Muscle layer of duodenum (tissue), 2 donors: ENCODE measurements at regions not wholly inside any gene's neighbourhood (a gene's known extent, or its start where the extent isn't known, plus 50 kb on each side); places are given as distances from the start of the nearest gene placed in this dataset.

Source experiments
- H3K27ac ChIP-seq: one replicate; pipeline ENCODE4 v1.7.0; 2013; ENCODE audit warnings: mild to moderate bottlenecking, low read length
- H3K27me3 ChIP-seq: one replicate; pipeline ENCODE4 v1.7.0; 2013; ENCODE audit warnings: low read depth, mild to moderate bottlenecking, control low read depth, low read length
- H3K36me3 ChIP-seq, 2 donors: one replicate each; pipeline ENCODE4 v1.7.0; 2013; ENCODE audit warnings: low read length in 2 of 2, control low read depth in 1 of 2, mild to moderate bottlenecking in 1 of 2; ENCODE audit not compliant: insufficient read depth in 2 of 2, control insufficient read depth in 1 of 2
- H3K4me1 ChIP-seq, 2 donors: one replicate each; pipeline ENCODE4 v1.7.0; 2013; ENCODE audit warnings: low read length in 2 of 2, mild to moderate bottlenecking in 2 of 2, control low read depth in 1 of 2, moderate library complexity in 1 of 2; ENCODE audit not compliant: insufficient read depth in 2 of 2, control insufficient read depth in 1 of 2
- H3K4me3 ChIP-seq, 2 donors: one replicate each; pipeline ENCODE4 v1.7.0; 2013; ENCODE audit warnings: low read length in 2 of 2, low read depth in 1 of 2, mild to moderate bottlenecking in 1 of 2
- H3K9me3 ChIP-seq, 2 donors: one replicate each; pipeline ENCODE4 v1.7.0; 2013; ENCODE audit warnings: low read length in 2 of 2, control low read depth in 1 of 2, mild to moderate bottlenecking in 1 of 2; ENCODE audit not compliant: control insufficient read depth in 1 of 2
- donor health status: healthy.

DNA sequence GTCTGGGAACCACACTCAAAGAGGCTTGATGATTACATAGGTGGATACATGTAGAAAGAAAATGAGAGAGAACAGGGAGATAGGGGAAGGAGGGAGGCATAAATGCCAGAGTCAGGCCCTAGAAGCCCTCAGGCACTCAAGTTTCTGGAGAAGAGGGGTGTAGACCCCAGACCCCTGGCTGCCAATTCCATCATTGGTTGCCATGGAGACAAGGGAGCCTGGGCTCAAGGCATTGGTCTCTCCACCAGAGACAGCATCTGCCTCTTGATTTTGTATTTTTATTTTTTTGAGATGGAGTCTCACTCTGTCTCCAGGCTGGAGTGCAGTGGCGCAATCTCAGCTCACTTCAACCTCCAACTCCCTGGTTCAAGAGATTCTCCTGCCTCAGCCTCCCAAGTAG lies 114.3 kb upstream of the GRIK3 start:
- Histone ChIP-seq H3K27ac (no peak overlapping the region), H3K4me3 (no peak overlapping the region), H3K36me3 (no peaks in the 10 kb centered on the region), H3K27me3 (no peaks in the 10 kb centered on the region), H3K9me3 (no peaks in the 10 kb centered on the region), H3K4me1 (no peaks in the 10 kb centered on the region)

DNA sequence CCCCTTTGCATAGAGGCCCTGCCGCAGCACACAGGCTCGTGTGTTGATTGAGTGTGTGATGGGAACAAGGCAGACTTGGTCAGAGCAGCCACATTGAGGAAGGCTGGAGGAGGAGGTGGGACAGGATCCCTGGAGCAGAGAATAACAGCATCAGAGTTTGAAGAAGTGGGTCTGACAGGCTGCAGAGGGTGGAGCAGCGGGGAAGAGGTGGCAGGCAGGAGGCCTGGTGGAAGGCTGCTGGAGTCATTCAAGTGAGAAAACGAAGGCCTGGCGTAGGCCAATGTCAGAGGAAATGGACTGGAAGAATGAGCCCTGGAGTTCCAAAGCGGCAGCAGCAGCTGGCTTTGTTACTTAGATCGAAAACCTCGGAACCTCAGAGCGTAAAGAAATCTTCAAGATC lies 115.0 kb upstream of the GRIK3 start:
- Histone ChIP-seq H3K4me3 (no peak overlapping the region), H3K36me3 (no peaks in the 10 kb centered on the region), H3K9me3 (no peaks in the 10 kb centered on the region), H3K4me1 (no peaks in the 10 kb centered on the region), H3K27me3 (no peaks in the 10 kb centered on the region), H3K27ac (no peak overlapping the region)

DNA sequence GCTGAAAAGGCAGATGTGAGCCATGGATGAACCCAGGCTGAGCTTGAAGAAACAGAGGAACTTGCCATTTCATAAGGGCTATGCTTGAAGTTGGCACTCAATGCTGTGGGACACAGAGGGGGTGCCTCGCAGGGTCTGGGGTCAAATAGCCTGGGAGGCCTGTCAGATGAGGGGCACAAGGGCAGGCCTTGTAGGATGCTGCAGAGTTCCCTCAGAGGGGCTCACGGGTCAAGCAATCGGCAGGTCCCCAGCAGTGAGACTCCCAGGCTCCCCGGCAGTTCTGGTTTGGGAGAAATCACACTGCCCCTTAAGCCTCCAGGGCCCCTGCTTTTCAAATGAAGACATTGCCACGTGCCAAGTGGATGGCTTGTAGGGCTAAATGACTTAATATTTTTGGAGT lies 116.7 kb upstream of the GRIK3 start:
- Histone ChIP-seq H3K4me3 (no peak overlapping the region), H3K27ac (no peak overlapping the region), H3K36me3 (no peaks in the 10 kb centered on the region), H3K27me3 (no peaks in the 10 kb centered on the region), H3K4me1 (no peaks in the 10 kb centered on the region), H3K9me3 (peaks cover 0 to under 1% of the 10 kb centered on the region in 2 donors)

DNA sequence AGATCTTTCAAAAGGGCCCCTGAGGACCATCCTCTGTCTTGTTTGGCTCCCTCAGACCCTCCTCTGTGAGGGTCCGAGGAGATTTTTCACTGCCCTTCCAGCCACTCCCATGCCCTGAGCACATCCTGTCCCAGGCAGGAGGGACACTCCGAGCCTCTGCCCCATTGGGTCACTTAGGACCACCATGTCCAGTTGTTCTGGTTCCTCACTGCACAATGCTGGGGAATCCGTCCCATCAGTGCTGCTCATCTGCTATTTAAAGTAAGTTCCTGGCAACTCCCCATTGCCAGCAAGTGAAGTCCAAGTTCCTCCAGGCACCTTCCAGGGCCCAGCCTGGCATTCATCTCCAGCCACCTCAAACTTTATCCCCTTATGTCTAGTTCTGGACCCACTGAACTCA lies 117.5 kb upstream of the GRIK3 start:
- Histone ChIP-seq H3K36me3 (no peaks in the 10 kb centered on the region), H3K9me3 (peaks cover 0 to 2% of the 10 kb centered on the region in 2 donors), H3K4me1 (no peaks in the 10 kb centered on the region), H3K27me3 (no peaks in the 10 kb centered on the region), H3K4me3 (no peak overlapping the region), H3K27ac (no peak overlapping the region)

DNA sequence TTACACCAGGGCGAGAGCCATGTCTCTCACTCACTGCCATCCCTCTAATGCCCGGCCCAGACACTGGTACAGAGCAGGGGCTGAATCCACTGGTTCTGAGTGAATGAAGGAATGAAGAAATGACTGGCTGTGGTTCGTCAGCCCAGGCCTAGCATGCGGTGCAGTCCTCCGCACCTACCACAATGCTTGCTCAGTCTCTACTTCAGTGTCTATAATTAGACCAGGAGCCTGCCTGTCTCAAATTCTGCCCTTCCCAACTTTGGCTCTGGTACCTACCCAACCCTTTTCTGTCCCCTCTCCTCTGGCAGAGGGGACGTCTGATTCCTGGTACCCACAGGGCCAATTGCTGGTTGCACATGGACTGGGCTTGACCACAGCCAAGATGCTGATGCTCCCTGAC lies 118.2 kb upstream of the GRIK3 start:
- Histone ChIP-seq H3K9me3 (peaks cover 0 to 2% of the 10 kb centered on the region in 2 donors), H3K36me3 (no peaks in the 10 kb centered on the region), H3K27me3 (no peaks in the 10 kb centered on the region), H3K4me1 (no peaks in the 10 kb centered on the region), H3K4me3 (no peak overlapping the region), H3K27ac (no peak overlapping the region)

DNA sequence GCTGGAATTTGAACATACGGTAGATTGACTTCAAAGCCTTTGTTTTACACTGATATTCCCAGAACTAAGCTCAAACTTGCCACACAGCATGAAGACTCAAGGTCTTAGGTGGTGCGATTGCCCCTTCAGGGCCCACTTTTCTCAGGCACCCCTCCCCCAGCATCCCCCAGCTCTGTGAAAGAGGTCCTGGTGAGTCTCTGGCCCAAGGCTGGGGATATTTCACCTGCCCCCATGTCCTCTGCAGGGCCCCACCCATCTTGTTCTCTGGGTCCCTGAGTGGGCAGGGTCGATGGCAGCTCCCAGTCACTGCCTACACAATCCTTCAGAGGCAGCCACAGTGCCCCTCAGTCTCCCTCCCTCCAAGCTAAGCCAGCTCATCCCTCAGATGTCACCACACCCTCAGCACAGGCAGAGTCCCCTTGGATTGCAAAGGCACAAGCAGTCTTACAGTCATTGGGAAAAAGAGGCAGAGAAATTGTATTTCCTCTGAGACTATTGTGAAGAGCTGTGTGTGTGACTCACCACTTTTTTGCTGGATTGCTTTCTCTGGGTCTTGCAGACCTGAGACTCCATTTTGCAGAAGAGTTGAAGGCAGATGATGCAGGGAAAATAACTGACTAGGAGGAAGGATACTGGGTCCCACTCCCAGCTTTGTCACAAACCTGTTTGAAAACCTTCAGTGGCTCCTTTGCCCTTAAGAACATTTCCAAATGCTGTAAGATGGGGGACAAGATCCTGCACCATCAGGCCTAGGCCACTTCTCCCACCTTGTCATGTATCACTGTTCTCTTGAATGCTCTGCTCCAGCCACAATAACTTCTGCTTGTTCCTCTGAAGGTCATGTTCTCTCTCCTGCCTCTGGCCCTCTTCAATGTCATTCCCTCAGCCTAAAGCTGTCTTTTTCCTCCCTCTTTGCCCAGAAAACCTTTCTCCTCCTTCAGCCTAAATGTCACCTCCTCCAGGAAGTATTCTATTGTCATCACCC lies 119.1 kb upstream of the GRIK3 start:
- H3K9me3 ChIP-seq: peaks cover 0 to 2% of the 10 kb centered on the region in 2 donors
- no peaks in the 10 kb centered on the region for H3K36me3 ChIP-seq
- H3K4me1 ChIP-seq: no peaks in the 10 kb centered on the region
- H3K27ac ChIP-seq: no peak overlapping the region
- no peak overlapping the region for H3K4me3 ChIP-seq
- no peaks in the 10 kb centered on the region for H3K27me3 ChIP-seq

DNA sequence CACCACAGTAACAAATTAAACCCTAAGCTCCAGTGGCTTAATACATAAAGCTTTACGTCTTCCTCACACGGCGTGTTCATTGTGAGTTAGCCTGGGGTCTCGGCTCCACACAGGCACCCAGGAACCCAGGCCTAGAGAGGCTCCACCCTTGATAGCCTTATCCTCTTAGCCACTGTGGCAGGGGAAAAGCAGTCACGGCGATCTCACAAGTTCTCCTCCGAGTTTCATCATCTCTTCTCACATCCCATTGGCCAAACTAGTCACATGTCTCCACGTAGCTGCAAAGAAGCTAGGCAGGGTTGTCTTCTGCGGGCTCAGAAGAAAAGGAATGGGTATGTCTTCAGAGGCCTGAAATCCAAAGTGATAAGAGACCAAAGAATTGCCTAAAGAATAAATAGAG lies 122.3 kb upstream of the GRIK3 start:
- no peaks in the 10 kb centered on the region for H3K4me1 ChIP-seq
- H3K36me3 ChIP-seq: no peaks in the 10 kb centered on the region
- no peak overlapping the region for H3K27ac ChIP-seq
- no peaks in the 10 kb centered on the region for H3K27me3 ChIP-seq
- H3K9me3 ChIP-seq: peaks cover 0 to 6% of the 10 kb centered on the region in 2 donors
- no peak overlapping the region for H3K4me3 ChIP-seq

DNA sequence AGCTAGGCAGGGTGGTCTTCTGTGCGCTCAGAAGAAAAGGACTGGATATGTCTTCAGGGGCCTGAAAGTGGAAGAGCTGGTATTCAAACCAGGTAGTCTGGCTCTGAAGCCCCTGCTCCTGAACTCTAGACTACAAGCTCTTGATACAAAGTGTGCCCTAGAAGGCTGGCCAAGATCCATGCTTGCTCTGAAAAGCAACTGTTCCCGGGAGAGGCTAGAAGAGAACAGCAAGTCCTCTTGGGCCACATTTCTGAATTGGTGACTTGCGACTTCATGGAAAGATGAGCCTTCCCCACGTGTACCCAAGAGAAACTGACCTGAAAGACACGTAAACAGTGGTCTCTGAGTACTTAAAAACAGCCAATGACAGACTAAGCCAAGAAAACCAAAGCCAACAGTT lies 123.3 kb upstream of the GRIK3 start:
- Histone ChIP-seq H3K4me1 (no peaks in the 10 kb centered on the region), H3K36me3 (no peaks in the 10 kb centered on the region), H3K27ac (no peak overlapping the region), H3K27me3 (no peaks in the 10 kb centered on the region), H3K9me3 (peaks cover 0 to 11% of the 10 kb centered on the region in 2 donors), H3K4me3 (no peak overlapping the region)

DNA sequence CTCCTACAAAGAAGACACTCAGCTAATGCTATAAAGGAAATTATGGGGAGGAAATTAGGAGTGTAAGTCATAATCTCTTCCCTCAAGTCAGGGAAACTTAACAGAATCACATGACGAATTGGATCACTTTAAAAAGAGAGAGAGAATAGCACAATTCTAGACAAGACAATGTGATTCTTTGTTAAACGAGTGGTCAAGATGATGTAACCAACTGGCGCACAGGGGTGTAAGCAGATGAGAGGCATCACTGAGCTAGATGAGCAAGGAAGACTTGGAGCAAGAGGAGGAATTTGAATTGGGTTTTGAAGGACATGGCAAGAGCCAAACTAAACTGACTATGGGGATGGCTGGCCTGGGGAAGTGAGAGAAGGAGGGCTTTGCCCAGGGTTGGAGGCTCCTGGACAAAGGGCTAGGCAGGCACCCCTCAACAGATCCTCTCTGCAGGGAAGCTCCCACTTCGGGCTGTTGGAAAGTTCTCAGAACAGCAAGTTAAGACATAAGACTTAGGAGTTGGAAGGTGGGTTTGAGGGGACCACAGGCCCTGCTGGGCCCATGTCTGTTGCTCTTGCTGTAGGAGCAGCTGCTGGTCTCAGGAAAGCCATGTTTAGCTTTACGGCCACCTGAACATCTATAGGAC lies 123.9 kb upstream of the GRIK3 start:
- H3K4me3 ChIP-seq: no peak overlapping the region
- H3K36me3 ChIP-seq: no peaks in the 10 kb centered on the region
- peaks cover 0 to 11% of the 10 kb centered on the region in 2 donors for H3K9me3 ChIP-seq
- H3K27me3 ChIP-seq: no peaks in the 10 kb centered on the region
- no peaks in the 10 kb centered on the region for H3K4me1 ChIP-seq
- H3K27ac ChIP-seq: no peak overlapping the region

DNA sequence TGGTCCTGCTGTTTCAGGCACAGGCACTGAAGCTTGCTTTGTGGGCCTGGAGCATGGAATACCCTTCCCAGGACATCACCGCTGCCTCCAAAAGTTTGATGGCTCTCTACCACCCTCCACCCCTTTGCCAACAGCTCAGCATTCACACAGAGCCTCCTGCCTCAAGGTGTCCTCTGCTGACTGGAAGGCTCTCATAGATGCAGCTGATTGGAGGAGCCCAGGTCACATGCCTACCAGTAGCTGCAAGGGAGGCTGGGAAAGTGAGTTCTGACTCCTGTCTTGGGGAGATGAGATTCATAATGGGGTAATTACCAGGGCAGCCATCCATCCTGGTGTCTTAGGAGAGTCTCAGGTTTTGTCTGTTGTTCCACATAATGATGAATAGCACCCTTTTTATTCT lies 124.8 kb upstream of the GRIK3 start:
- no peak overlapping the region for H3K27ac ChIP-seq
- H3K4me1 ChIP-seq: no peaks in the 10 kb centered on the region
- no peaks in the 10 kb centered on the region for H3K27me3 ChIP-seq
- no peak overlapping the region for H3K4me3 ChIP-seq
- H3K9me3 ChIP-seq: peaks cover 0 to 11% of the 10 kb centered on the region in 2 donors
- no peaks in the 10 kb centered on the region for H3K36me3 ChIP-seq

DNA sequence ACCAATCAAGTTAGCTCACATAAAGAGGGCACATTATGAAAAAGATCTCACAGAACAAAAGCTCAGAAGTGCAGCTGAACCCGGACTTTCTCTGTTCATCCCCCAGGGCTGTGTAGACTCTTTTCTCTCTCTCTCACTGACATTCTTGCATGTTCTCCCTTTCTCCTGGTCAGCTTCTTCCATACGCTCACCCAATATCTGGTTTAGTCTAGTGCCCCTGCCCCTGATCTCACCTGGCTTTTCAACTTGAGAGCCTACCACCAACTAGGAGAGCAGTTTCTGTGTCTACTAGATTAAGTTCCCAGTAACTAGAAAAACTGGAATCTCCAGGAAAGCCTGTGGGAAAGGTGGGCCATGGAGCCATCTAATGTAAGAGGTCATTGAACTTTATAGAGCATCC lies 126.9 kb upstream of the GRIK3 start:
- no peak overlapping the region for H3K27ac ChIP-seq

More for the DNA sequence above, 126.9 kb upstream of the GRIK3 start:
- Histone ChIP-seq H3K27me3 (no peaks in the 10 kb centered on the region), H3K9me3 (peaks cover 0 to 14% of the 10 kb centered on the region in 2 donors), H3K36me3 (no peaks in the 10 kb centered on the region), H3K4me3 (no peak overlapping the region), H3K4me1 (no peaks in the 10 kb centered on the region)
